Retinal pigment epithelial cell (primary cell): ENCODE measurements at regions not wholly inside any gene's neighbourhood (a gene's known extent, or its start where the extent isn't known, plus 50 kb on each side); places are given as distances from the start of the nearest gene placed in this dataset.
"Not testable (repeated sequence)": the region's sequence is repeated elsewhere in the genome, so short reads cannot be mapped to it uniquely, and the experiment has no call there.

Experiments
- DNase-seq: peaks from one replicate; pipeline ENCODE4 v3.0.0-alpha.2; 2010; ENCODE audit warnings: low read depth
- H3K4me3 ChIP-seq: 2 replicates; pipeline ENCODE4 v1.5.1; 2011; ENCODE audit warnings: mild to moderate bottlenecking, low read length, control low read depth, moderate library complexity
- TF ChIP-seq, protein P1 (sequence below): conservative IDR thresholded peaks from 2 replicates; pipeline ENCODE4 v1.5.1; 2011; ENCODE audit warnings: low read depth, low read length, control low read depth, inconsistent platforms

- H3K4me3 ChIP-seq: no peak overlapping the region
- TF ChIP-seq, protein P1, sequence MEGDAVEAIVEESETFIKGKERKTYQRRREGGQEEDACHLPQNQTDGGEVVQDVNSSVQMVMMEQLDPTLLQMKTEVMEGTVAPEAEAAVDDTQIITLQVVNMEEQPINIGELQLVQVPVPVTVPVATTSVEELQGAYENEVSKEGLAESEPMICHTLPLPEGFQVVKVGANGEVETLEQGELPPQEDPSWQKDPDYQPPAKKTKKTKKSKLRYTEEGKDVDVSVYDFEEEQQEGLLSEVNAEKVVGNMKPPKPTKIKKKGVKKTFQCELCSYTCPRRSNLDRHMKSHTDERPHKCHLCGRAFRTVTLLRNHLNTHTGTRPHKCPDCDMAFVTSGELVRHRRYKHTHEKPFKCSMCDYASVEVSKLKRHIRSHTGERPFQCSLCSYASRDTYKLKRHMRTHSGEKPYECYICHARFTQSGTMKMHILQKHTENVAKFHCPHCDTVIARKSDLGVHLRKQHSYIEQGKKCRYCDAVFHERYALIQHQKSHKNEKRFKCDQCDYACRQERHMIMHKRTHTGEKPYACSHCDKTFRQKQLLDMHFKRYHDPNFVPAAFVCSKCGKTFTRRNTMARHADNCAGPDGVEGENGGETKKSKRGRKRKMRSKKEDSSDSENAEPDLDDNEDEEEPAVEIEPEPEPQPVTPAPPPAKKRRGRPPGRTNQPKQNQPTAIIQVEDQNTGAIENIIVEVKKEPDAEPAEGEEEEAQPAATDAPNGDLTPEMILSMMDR: no peak
- no peak for DNase-seq
These were observed 138.6 kb upstream of the FAM78B start for GRCh38 chr1:166305371-166305770.

GRCh38 chr1:166307261-166308188 lies 140.7 kb upstream of the FAM78B start:
- TF ChIP-seq, protein P1: no peak
- H3K4me3 ChIP-seq: no peak overlapping the region
- DNase-seq: no peak

DNA sequence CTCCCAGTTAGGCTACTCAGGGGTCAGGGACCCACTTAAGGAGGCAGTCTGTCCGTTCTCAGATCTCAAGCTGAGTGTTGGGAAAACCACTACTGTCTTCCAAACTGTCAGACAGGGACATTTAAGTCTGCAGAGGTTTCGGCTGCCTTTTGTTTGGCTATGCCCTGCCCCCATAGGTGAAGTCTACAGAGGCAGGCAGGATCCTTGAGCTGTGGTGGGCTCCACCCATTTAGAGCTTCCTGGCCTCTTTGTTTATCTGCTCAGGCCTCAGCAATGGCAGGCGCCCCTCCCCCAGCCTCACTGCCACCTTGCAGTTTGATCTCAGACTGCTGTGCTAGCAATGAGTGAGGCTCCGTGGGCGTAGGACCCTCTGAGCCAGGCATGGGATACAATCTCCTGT lies 149.5 kb upstream of the FAM78B start:
- not testable (repeated sequence) for DNase-seq, H3K4me3 ChIP-seq

GRCh38 chr1:166322470-166322869 lies 155.7 kb upstream of the FAM78B start:
- DNase-seq: no peak
- TF ChIP-seq, protein P1: no peak
- no peak overlapping the region for H3K4me3 ChIP-seq

DNA sequence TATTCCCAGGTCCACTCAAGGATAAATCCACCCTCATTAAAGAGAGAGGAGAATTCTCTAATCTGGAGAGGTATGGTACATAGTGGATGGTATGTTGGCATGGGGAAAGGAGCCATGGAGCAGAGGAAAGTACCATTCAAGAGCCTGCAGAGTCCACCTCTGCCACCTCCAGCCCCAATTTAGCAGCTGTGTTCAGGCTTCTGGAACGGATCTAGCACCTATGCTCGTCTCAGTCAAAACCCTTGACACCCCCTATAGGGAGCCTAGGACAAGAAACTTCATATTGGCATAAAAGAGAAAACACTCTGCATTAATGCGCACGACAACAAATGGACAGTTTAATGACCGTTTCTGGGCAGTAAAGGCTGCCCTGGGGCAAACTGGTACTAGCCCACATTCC lies 161.1 kb upstream of the FAM78B start:
- H3K4me3 ChIP-seq: no peak overlapping the region
- DNase-seq: no peak
- TF ChIP-seq, protein P1: no peak

DNA sequence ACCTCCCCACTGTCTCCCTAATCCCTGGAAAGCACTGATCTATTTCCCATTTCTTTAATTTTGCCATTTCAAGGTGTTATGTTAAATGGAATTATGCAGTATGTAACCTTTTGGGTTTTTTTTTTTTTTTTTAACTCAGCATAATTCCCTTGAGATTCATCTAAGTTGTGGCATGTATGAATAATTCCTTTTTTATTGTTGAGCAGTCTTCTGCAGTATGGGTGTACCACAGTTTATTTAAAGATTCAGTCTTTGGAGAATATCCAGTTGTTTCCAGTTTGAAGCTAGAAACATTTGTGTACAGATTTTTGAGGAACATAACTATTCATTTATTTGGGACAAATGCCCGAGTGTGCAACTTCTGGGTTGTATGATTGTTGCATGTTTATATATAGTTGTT lies 162.2 kb upstream of the FAM78B start:
- H3K4me3 ChIP-seq: no peak overlapping the region
- no peak for DNase-seq
- TF ChIP-seq, protein P1: no peak

DNA sequence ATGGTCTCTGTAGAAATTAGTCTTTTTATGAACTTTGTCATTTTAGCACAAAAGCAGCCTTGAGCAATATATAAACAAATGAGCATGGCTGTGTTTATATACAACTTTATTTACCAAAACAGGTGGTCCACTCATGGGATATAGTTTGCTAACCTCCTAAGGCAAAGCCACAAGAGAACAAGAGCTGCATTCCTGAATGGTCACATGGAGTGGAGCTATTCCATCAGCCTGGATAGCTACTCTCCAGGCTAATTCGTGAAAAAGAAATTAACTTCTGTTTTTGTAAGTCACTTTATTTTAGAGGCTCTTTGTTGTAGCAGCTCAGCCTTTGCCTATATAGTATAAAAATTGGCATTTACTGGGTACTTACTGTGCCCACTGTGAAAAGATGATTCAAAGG lies 163.3 kb upstream of the FAM78B start:
- no peak overlapping the region for H3K4me3 ChIP-seq
- no peak for DNase-seq
- TF ChIP-seq, protein P1: no peak
